ENCODE measurements at regions not wholly inside any gene's neighbourhood (a gene's known extent, or its start where the extent isn't known, plus 50 kb on each side); places are given as distances from the start of the nearest gene placed in this dataset.
A peak's percentile ranks its signal among the peaks of the same experiment; 100 is the strongest.

DNA sequence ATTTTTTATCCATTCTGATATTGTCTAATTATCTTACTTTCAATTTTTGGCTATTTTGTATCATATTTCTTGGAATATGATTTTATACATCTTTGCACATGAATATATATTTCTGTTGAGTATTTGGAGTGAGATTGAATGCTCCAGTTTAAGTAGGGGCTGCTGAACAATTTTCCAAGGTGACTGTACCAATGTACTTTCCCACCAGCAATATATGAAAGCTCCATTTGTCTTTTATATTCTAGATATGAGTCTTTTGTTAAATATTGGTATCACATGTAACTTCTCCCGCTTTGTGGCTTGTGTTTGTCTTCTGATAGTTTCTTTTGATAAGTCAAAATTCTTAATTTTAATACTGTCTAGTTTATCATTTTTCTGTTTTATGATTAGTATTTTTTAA lies 144.6 kb upstream of the MDFIC start:
- peaks cover 0 to under 1% (median 0%) of the 10 kb centered on the region in 8 donors for H3K9me3 Mint-ChIP-seq
- Histone ChIP-seq H3K36me3 (ENCODE audit: insufficient read depth, low read length) (no peaks in the 10 kb centered on the region), H3K4me1 (ENCODE audit: insufficient read depth, low read length) (no peaks in the 10 kb centered on the region), H3K4me3 (ENCODE audit: low read length in 2 of 2) (no peak overlapping the region), H3K27me3 (ENCODE audit: insufficient read depth, low read length) (no peaks in the 10 kb centered on the region), H3K27ac (ENCODE audit: low read depth, low read length) (no peak overlapping the region), H3K9me3 (ENCODE audit: control insufficient read depth in 1 of 2, low read length in 2 of 2) (no peaks in the 10 kb centered on the region)
- no peaks in the 10 kb centered on the region for H3K36me3 Mint-ChIP-seq
- H3K4me3 Mint-ChIP-seq: no peak overlapping the region
- no peaks in the 10 kb centered on the region for H3K4me1 Mint-ChIP-seq
- peaks cover 0 to 4% of the 10 kb centered on the region in 2 donors for H3K27me3 Mint-ChIP-seq
- CTCF ChIA-PET (ENCODE audit: partially characterized antibody): no interaction called here
- no peak for DNase-seq
- intact Hi-C loops (cut with micrococcal nuclease): no loop called here
- H3K27ac Mint-ChIP-seq: no peak overlapping the region
- POLR2A ChIA-PET (ENCODE audit: partially characterized antibody): no interaction called here

- DNase-seq: no peak
- Mint-ChIP-seq H3K4me1 (peaks cover 11 to 21% (median 18%) of the 10 kb centered on the region in 4 donors), H3K27me3 (peaks cover 2 to 3% of the 10 kb centered on the region in 2 donors), H3K36me3 (no peaks in the 10 kb centered on the region), H3K4me3 (peak overlapping the region; percentile 14 to 68 (median 58)), H3K9me3 (peaks cover 0 to 2% (median under 1%) of the 10 kb centered on the region in 8 donors), H3K27ac (no peak overlapping the region)
- Histone ChIP-seq H3K4me1 (ENCODE audit: insufficient read depth, low read length) (no peaks in the 10 kb centered on the region), H3K4me3 (ENCODE audit: low read length in 2 of 2) (no peak overlapping the region), H3K36me3 (ENCODE audit: insufficient read depth, low read length) (no peaks in the 10 kb centered on the region), H3K9me3 (ENCODE audit: control insufficient read depth in 1 of 2, low read length in 2 of 2) (no peaks in the 10 kb centered on the region), H3K27ac (ENCODE audit: low read depth, low read length) (no peak overlapping the region), H3K27me3 (ENCODE audit: insufficient read depth, low read length) (no peaks in the 10 kb centered on the region)
- CTCF ChIA-PET (ENCODE audit: partially characterized antibody): no interaction called here
- intact Hi-C loops (cut with micrococcal nuclease): no loop called here
- POLR2A ChIA-PET (ENCODE audit: partially characterized antibody): no interaction called here
Observed at GRCh38 chr7:114783508-114783907, 138.4 kb upstream of the MDFIC start.

- ChIA-PET CTCF (ENCODE audit: partially characterized antibody) (no interaction called here), POLR2A (ENCODE audit: partially characterized antibody) (no interaction called here)
- no peaks in the 10 kb centered on the region for H3K4me1 ChIP-seq (ENCODE audit: insufficient read depth, low read length)
- H3K36me3 Mint-ChIP-seq: no peaks in the 10 kb centered on the region
- H3K27ac Mint-ChIP-seq: no peak overlapping the region
- DNase-seq: no peak
- no peak overlapping the region for H3K4me3 ChIP-seq (ENCODE audit: low read length in 2 of 2)
- intact Hi-C loops (cut with micrococcal nuclease): no loop called here
- H3K4me3 Mint-ChIP-seq: no peak overlapping the region
- H3K4me1 Mint-ChIP-seq: peaks cover 12 to 24% (median 19%) of the 10 kb centered on the region in 4 donors
- no peak overlapping the region for H3K27ac ChIP-seq (ENCODE audit: low read depth, low read length)
- peaks cover 2 to 4% of the 10 kb centered on the region in 2 donors for H3K27me3 Mint-ChIP-seq
- H3K9me3 ChIP-seq (ENCODE audit: control insufficient read depth in 1 of 2, low read length in 2 of 2): no peaks in the 10 kb centered on the region
- no peaks in the 10 kb centered on the region for H3K36me3 ChIP-seq (ENCODE audit: insufficient read depth, low read length)
- peaks cover 0 to 3% (median 2%) of the 10 kb centered on the region in 8 donors for H3K9me3 Mint-ChIP-seq
- no peaks in the 10 kb centered on the region for H3K27me3 ChIP-seq (ENCODE audit: insufficient read depth, low read length)
Observed at GRCh38 chr7:114784177-114784576, 137.7 kb upstream of the MDFIC start.

DNA sequence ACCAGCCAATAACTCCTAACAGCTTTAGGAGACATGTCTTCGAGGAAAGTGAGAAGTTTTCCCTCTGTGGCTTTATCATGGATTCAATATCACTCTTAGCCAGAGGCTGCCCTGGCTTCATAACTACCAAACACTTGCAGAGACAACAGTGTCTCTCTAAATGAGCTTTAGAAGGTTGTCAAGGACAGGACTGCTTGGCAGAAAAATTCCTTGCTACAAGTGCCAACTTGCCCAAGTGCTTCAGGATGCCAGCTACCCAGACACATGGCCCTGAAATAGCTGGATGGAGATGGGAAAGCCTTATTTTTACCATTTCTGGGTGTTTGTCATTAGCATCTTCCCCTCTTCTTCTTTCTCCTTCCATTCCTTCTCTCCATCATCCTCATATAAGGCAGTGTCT lies 137.1 kb upstream of the MDFIC start:
- Mint-ChIP-seq H3K4me3 (no peak overlapping the region), H3K27me3 (peaks cover 2 to 4% of the 10 kb centered on the region in 2 donors), H3K4me1 (peaks cover 14 to 26% (median 19%) of the 10 kb centered on the region in 4 donors), H3K27ac (no peak overlapping the region), H3K36me3 (no peaks in the 10 kb centered on the region), H3K9me3 (peaks cover 0 to 3% (median 2%) of the 10 kb centered on the region in 8 donors)
- Histone ChIP-seq H3K27me3 (ENCODE audit: insufficient read depth, low read length) (no peaks in the 10 kb centered on the region), H3K4me1 (ENCODE audit: insufficient read depth, low read length) (no peaks in the 10 kb centered on the region), H3K4me3 (ENCODE audit: low read length in 2 of 2) (no peak overlapping the region), H3K36me3 (ENCODE audit: insufficient read depth, low read length) (no peaks in the 10 kb centered on the region), H3K9me3 (ENCODE audit: control insufficient read depth in 1 of 2, low read length in 2 of 2) (no peaks in the 10 kb centered on the region), H3K27ac (ENCODE audit: low read depth, low read length) (no peak overlapping the region)
- intact Hi-C loops (cut with micrococcal nuclease): no loop called here
- ChIA-PET POLR2A (ENCODE audit: partially characterized antibody) (no interaction called here), CTCF (ENCODE audit: partially characterized antibody) (no interaction called here)
- no peak for DNase-seq

DNA sequence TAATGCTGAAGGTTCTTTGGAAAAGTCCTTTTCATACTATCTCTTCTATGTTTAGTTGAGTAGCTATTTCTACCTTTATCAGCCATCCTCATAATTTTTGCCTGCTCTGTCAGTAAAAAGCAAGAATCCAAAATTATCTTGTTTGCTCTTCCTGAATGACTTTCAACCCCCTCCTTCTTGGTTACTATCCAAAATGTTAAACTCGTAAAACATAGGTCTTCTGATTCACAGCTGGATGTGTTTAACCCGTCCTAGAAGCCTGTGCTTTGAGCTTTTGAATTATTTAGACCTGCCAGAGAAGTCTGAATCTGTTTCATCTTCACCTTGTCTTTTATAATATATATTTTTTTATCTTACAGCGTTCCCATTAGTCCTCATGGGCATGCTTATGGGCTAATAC lies 136.4 kb upstream of the MDFIC start:
- intact Hi-C loops (cut with micrococcal nuclease): no loop called here
- Mint-ChIP-seq H3K4me1 (peaks cover 14 to 26% (median 19%) of the 10 kb centered on the region in 4 donors), H3K4me3 (no peak overlapping the region), H3K9me3 (peaks cover 0 to 3% (median 2%) of the 10 kb centered on the region in 8 donors), H3K27me3 (peaks cover 2 to 4% of the 10 kb centered on the region in 2 donors), H3K36me3 (no peaks in the 10 kb centered on the region), H3K27ac (no peak overlapping the region)
- no peak for DNase-seq
- ChIA-PET POLR2A (ENCODE audit: partially characterized antibody) (no interaction called here), CTCF (ENCODE audit: partially characterized antibody) (no interaction called here)
- H3K27me3 ChIP-seq (ENCODE audit: insufficient read depth, low read length): no peaks in the 10 kb centered on the region
- H3K4me1 ChIP-seq (ENCODE audit: insufficient read depth, low read length): no peaks in the 10 kb centered on the region
- H3K27ac ChIP-seq (ENCODE audit: low read depth, low read length): no peak overlapping the region
- H3K4me3 ChIP-seq (ENCODE audit: low read length in 2 of 2): no peak overlapping the region
- no peaks in the 10 kb centered on the region for H3K36me3 ChIP-seq (ENCODE audit: insufficient read depth, low read length)
- H3K9me3 ChIP-seq (ENCODE audit: control insufficient read depth in 1 of 2, low read length in 2 of 2): no peaks in the 10 kb centered on the region

- peaks cover 14 to 28% (median 19%) of the 10 kb centered on the region in 4 donors for H3K4me1 Mint-ChIP-seq
- Histone ChIP-seq H3K27me3 (ENCODE audit: insufficient read depth, low read length) (no peaks in the 10 kb centered on the region), H3K4me3 (ENCODE audit: low read length in 2 of 2) (peak overlapping the region in 1 of 2 donors; percentile 7), H3K27ac (ENCODE audit: low read depth, low read length) (no peak overlapping the region), H3K9me3 (ENCODE audit: control insufficient read depth in 1 of 2, low read length in 2 of 2) (no peaks in the 10 kb centered on the region), H3K4me1 (ENCODE audit: insufficient read depth, low read length) (no peaks in the 10 kb centered on the region), H3K36me3 (ENCODE audit: insufficient read depth, low read length) (no peaks in the 10 kb centered on the region)
- H3K4me3 Mint-ChIP-seq: peak overlapping the region; percentile 49 to 83 (median 74)
- no peak for DNase-seq
- H3K36me3 Mint-ChIP-seq: no peaks in the 10 kb centered on the region
- CTCF ChIA-PET (ENCODE audit: partially characterized antibody): no interaction called here
- peaks cover 0 to 3% (median 2%) of the 10 kb centered on the region in 8 donors for H3K9me3 Mint-ChIP-seq
- POLR2A ChIA-PET (ENCODE audit: partially characterized antibody): no interaction called here
- intact Hi-C loops (cut with micrococcal nuclease): no loop called here
- H3K27ac Mint-ChIP-seq: peak overlapping the region in 3 of 7 donors; percentile 27 to 81 (median 52)
- peaks cover 2 to 4% of the 10 kb centered on the region in 2 donors for H3K27me3 Mint-ChIP-seq
Observed at GRCh38 chr7:114786455-114786854, 135.4 kb upstream of the MDFIC start.

DNA sequence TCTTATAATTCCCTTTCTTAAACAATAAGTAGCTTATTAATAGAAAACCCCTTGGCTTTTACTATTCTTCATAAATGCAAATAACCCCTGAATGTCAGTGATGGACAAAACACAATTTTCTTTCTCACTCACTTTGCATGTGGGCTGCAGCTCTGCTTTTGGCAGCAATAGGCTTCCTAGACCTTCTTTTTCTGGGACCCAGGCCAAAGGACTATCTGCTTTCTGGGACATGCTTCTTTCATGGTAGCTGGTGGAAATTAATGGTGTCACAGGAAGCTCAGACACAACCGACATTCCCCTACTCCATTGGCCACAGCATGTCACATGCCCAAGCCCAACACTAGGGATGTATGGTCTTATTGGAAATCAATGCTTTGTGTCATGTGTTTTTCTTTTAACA lies 134.3 kb upstream of the MDFIC start:
- Histone ChIP-seq H3K27me3 (ENCODE audit: insufficient read depth, low read length) (no peaks in the 10 kb centered on the region), H3K4me3 (ENCODE audit: low read length in 2 of 2) (no peak overlapping the region), H3K9me3 (ENCODE audit: control insufficient read depth in 1 of 2, low read length in 2 of 2) (no peaks in the 10 kb centered on the region), H3K36me3 (ENCODE audit: insufficient read depth, low read length) (no peaks in the 10 kb centered on the region), H3K27ac (ENCODE audit: low read depth, low read length) (no peak overlapping the region), H3K4me1 (ENCODE audit: insufficient read depth, low read length) (no peaks in the 10 kb centered on the region)
- intact Hi-C loops (cut with micrococcal nuclease): no loop called here
- peaks cover 2 to 4% of the 10 kb centered on the region in 2 donors for H3K27me3 Mint-ChIP-seq
- H3K4me3 Mint-ChIP-seq: no peak overlapping the region
- POLR2A ChIA-PET (ENCODE audit: partially characterized antibody): no interaction called here
- no peak for DNase-seq
- H3K27ac Mint-ChIP-seq: no peak overlapping the region
- CTCF ChIA-PET (ENCODE audit: partially characterized antibody): no interaction called here
- H3K4me1 Mint-ChIP-seq: peaks cover 14 to 28% (median 19%) of the 10 kb centered on the region in 4 donors
- no peaks in the 10 kb centered on the region for H3K36me3 Mint-ChIP-seq
- peaks cover 0 to 3% (median 2%) of the 10 kb centered on the region in 8 donors for H3K9me3 Mint-ChIP-seq

- Histone ChIP-seq H3K4me3 (ENCODE audit: low read length in 2 of 2) (no peak overlapping the region), H3K27me3 (ENCODE audit: insufficient read depth, low read length) (no peaks in the 10 kb centered on the region), H3K4me1 (ENCODE audit: insufficient read depth, low read length) (no peaks in the 10 kb centered on the region), H3K9me3 (ENCODE audit: control insufficient read depth in 1 of 2, low read length in 2 of 2) (no peaks in the 10 kb centered on the region), H3K27ac (ENCODE audit: low read depth, low read length) (no peak overlapping the region), H3K36me3 (ENCODE audit: insufficient read depth, low read length) (no peaks in the 10 kb centered on the region)
- POLR2A ChIA-PET (ENCODE audit: partially characterized antibody): no interaction called here
- Mint-ChIP-seq H3K9me3 (peaks cover 0 to 3% (median 2%) of the 10 kb centered on the region in 8 donors), H3K4me1 (peaks cover 15 to 26% (median 18%) of the 10 kb centered on the region in 4 donors), H3K36me3 (no peaks in the 10 kb centered on the region), H3K27ac (no peak overlapping the region), H3K27me3 (peaks cover 2 to 6% of the 10 kb centered on the region in 2 donors), H3K4me3 (peak overlapping the region in 1 of 8 donors; percentile 37)
- CTCF ChIA-PET (ENCODE audit: partially characterized antibody): no interaction called here
- intact Hi-C loops (cut with micrococcal nuclease): no loop called here
- DNase-seq: no peak
Observed at GRCh38 chr7:114788706-114789105, 133.2 kb upstream of the MDFIC start.
